H9 (cell line): ENCODE measurements at regions not wholly inside any gene's neighbourhood (a gene's known extent, or its start where the extent isn't known, plus 50 kb on each side); places are given as distances from the start of the nearest gene placed in this dataset.

ENCODE experiments used
- DNase-seq: peaks from one replicate; pipeline ENCODE4 v3.0.0-alpha.2; 2017
- H2AFZ ChIP-seq: one replicate; pipeline ENCODE4 v1.6.1; 2013; ENCODE audit warnings: mild to moderate bottlenecking, low read length, control low read depth, moderate library complexity
- H2AK5ac ChIP-seq: 2 replicates; pipeline ENCODE4 v1.6.1; 2013; ENCODE audit warnings: low read length, control low read depth, mixed read lengths; ENCODE audit not compliant: insufficient read length
- H2BK120ac ChIP-seq: one replicate; pipeline ENCODE4 v1.6.1; 2013; ENCODE audit warnings: low read depth, mild to moderate bottlenecking, low read length, control low read depth, inconsistent platforms; ENCODE audit not compliant: poor library complexity, severe bottlenecking
- H2BK12ac ChIP-seq: 2 replicates; pipeline ENCODE4 v1.6.1; 2013; ENCODE audit warnings: low read length, control low read depth, mixed read lengths, low read depth; ENCODE audit not compliant: insufficient read length
- H2BK15ac ChIP-seq: 2 replicates; pipeline ENCODE4 v1.6.1; 2013; ENCODE audit warnings: low read depth, low read length, control low read depth
- H2BK20ac ChIP-seq: one replicate; pipeline ENCODE4 v1.6.1; 2013; ENCODE audit warnings: low read depth, mild to moderate bottlenecking, low read length, control low read depth, inconsistent platforms; ENCODE audit not compliant: poor library complexity, severe bottlenecking
- H2BK5ac ChIP-seq: 2 replicates; pipeline ENCODE4 v1.6.1; 2013; ENCODE audit warnings: low read length, control low read depth, mixed read lengths; ENCODE audit not compliant: insufficient read length
- H3K14ac ChIP-seq: 2 replicates; pipeline ENCODE4 v1.6.1; 2013; ENCODE audit warnings: low read length, control low read depth; ENCODE audit not compliant: insufficient read depth
- H3K18ac ChIP-seq: 2 replicates; pipeline ENCODE4 v1.6.1; 2013; ENCODE audit warnings: low read depth, mild to moderate bottlenecking, mixed read lengths, low read length, control low read depth; ENCODE audit not compliant: insufficient read length
- H3K23ac ChIP-seq: 2 replicates; pipeline ENCODE4 v1.6.1; 2013; ENCODE audit warnings: low read length, control low read depth, mixed read lengths, low read depth; ENCODE audit not compliant: insufficient read length
- H3K23me2 ChIP-seq: 2 replicates; pipeline ENCODE4 v1.6.1; 2013; ENCODE audit warnings: low read depth, mild to moderate bottlenecking, mixed read lengths, low read length, control low read depth; ENCODE audit not compliant: insufficient read length, poor library complexity, severe bottlenecking
- H3K27ac ChIP-seq: 2 replicates; pipeline ENCODE4 v1.5.1; 2013; ENCODE audit warnings: low read length, control low read depth, mixed read lengths, low read depth; ENCODE audit not compliant: insufficient read length
- H3K27me3 ChIP-seq: 2 replicates; pipeline ENCODE4 v1.6.1; 2013; ENCODE audit warnings: low read length, control low read depth, inconsistent platforms; ENCODE audit not compliant: insufficient read depth
- H3K4ac ChIP-seq: 2 replicates; pipeline ENCODE4 v1.6.1; 2013; ENCODE audit warnings: low read depth, mild to moderate bottlenecking, control low read depth, inconsistent platforms, low read length, moderate library complexity
- H3K4me1 ChIP-seq: 2 replicates; pipeline ENCODE4 v1.6.1; 2013; ENCODE audit warnings: low read length, control low read depth, inconsistent platforms; ENCODE audit not compliant: insufficient read depth
- H3K4me2 ChIP-seq: 2 replicates; pipeline ENCODE4 v1.6.1; 2013; ENCODE audit warnings: low read length, control low read depth, mixed read lengths; ENCODE audit not compliant: insufficient read length, insufficient read depth
- H3K56ac ChIP-seq: 2 replicates; pipeline ENCODE4 v1.6.1; 2013; ENCODE audit warnings: low read depth, mild to moderate bottlenecking, mixed read lengths, low read length, control low read depth; ENCODE audit not compliant: insufficient read length
- H3K79me1 ChIP-seq: 2 replicates; pipeline ENCODE4 v1.6.1; 2013; ENCODE audit warnings: low read depth, mild to moderate bottlenecking, moderate library complexity, low read length, control low read depth, inconsistent platforms; ENCODE audit not compliant: insufficient read depth, poor library complexity, severe bottlenecking
- H3K79me2 ChIP-seq: 2 replicates; pipeline ENCODE4 v1.6.1; 2013; ENCODE audit warnings: low read length, control low read depth, inconsistent platforms; ENCODE audit not compliant: insufficient read depth
- H3K9ac ChIP-seq: 2 replicates; pipeline ENCODE4 v1.6.1; 2013; ENCODE audit warnings: low read length, control low read depth, mixed read lengths; ENCODE audit not compliant: insufficient read length; ENCODE audit errors: extremely low read depth
- H3K9me3 ChIP-seq: one replicate; pipeline ENCODE4 v1.6.1; 2013; ENCODE audit warnings: low read depth, low read length, inconsistent platforms; ENCODE audit not compliant: control insufficient read depth
- H3T11ph ChIP-seq: one replicate; pipeline ENCODE4 v1.6.1; 2013; ENCODE audit warnings: mild to moderate bottlenecking, low read length, control low read depth, inconsistent platforms
- H4K20me1 ChIP-seq: one replicate; pipeline ENCODE4 v1.6.1; 2013; ENCODE audit not compliant: control insufficient read depth, insufficient read length, insufficient read depth
- H4K5ac ChIP-seq: 2 replicates; pipeline ENCODE4 v1.6.1; 2013; ENCODE audit warnings: low read depth, mild to moderate bottlenecking, mixed read lengths, low read length, control low read depth; ENCODE audit not compliant: insufficient read length
- H4K8ac ChIP-seq: replicated peaks from 2 replicates; pipeline ENCODE4 v1.6.1; 2013; ENCODE audit warnings: low read length, control low read depth, mixed read lengths, low read depth; ENCODE audit not compliant: insufficient read length
- H4K91ac ChIP-seq: 2 replicates; pipeline ENCODE4 v1.6.1; 2013; ENCODE audit warnings: low read depth, mild to moderate bottlenecking, moderate library complexity, mixed read lengths, low read length, control low read depth; ENCODE audit not compliant: insufficient read length
- H3K27ac Mint-ChIP-seq, 3 experiments: 2 replicates in 2 of 3; 3 replicates in 1 of 3; pipeline ENCODE4 v1.8.0; 2020 to 2021; ENCODE audit warnings: mixed read lengths in 3 of 3, mild to moderate bottlenecking in 1 of 3, moderate library complexity in 1 of 3
- H3K27me3 Mint-ChIP-seq: 2 replicates; pipeline ENCODE4 v1.8.0; 2021; ENCODE audit warnings: low read depth, mild to moderate bottlenecking, moderate library complexity, mixed read lengths
- H3K36me3 Mint-ChIP-seq, 3 experiments: 2 replicates in 2 of 3; 3 replicates in 1 of 3; pipeline ENCODE4 v1.8.0; 2020 to 2021; ENCODE audit warnings: low read depth in 3 of 3, mixed read lengths in 3 of 3; ENCODE audit not compliant: insufficient read depth in 1 of 3
- H3K4me1 Mint-ChIP-seq, 2 experiments: 2 replicates each; pipeline ENCODE4 v1.8.0; 2020; ENCODE audit warnings: mixed read lengths in 2 of 2
- H3K4me3 Mint-ChIP-seq, 2 experiments: 2 replicates in 1 of 2; 3 replicates in 1 of 2; pipeline ENCODE4 v1.8.0; 2020 to 2021; ENCODE audit warnings: mild to moderate bottlenecking in 2 of 2, mixed read lengths in 2 of 2, moderate library complexity in 1 of 2
- H3K9me3 Mint-ChIP-seq, 2 experiments: 2 replicates in 1 of 2; 3 replicates in 1 of 2; pipeline ENCODE4 v1.8.0; 2020; ENCODE audit warnings: mild to moderate bottlenecking in 2 of 2, mixed read lengths in 2 of 2, moderate library complexity in 1 of 2
- CTCF ChIP-seq: fragments of 200-600 bp; sonication (generic); conservative IDR thresholded peaks from 3 replicates; pipeline ENCODE4 v1.8.0; 2021; ENCODE audit warnings: antibody characterized with exemption, mild to moderate bottlenecking
- WGBS: extraction: QIAGEN DNeasy Blood & Tissue Kit; methylation state at CpG from one replicate; pipeline ENCODE4 v1.1.7; 2013; ENCODE audit warnings: missing lambda C conversion rate, low lambda C conversion rate, mixed read lengths; ENCODE audit not compliant: insufficient read length; ENCODE audit errors: extremely low coverage; 5-methylcytosine and 5-hydroxymethylcytosine counted together

- Mint-ChIP-seq H3K27me3 (no peaks in the 10 kb centered on the region), H3K4me1 (peaks cover 14 to 18% of the 10 kb centered on the region in 2 experiments), H3K9me3 (peaks cover 12 to 71% of the 10 kb centered on the region in 2 experiments), H3K4me3 (no peak overlapping the region), H3K27ac (no peak overlapping the region), H3K36me3 (peaks cover 0 to 4% (median 3%) of the 10 kb centered on the region in 3 experiments; a peak in 4 of 7 replicates)
- no peak overlapping the region for H4K8ac ChIP-seq
- no peak overlapping the region for H3T11ph ChIP-seq
- WGBS = no CpG with 5 or more reads among the region's 2 CpGs
- no peaks in the 10 kb centered on the region for H3K79me2 ChIP-seq
- H3K79me1 ChIP-seq = no peaks in the 10 kb centered on the region
- no peak for DNase-seq
- no peak overlapping the region for H3K9ac ChIP-seq
- no peak overlapping the region for H2BK5ac ChIP-seq
- no peak overlapping the region for H3K56ac ChIP-seq
- TF ChIP-seq CTCF = no peak
- H2BK20ac ChIP-seq = no peak overlapping the region
- H3K18ac ChIP-seq = no peak overlapping the region
- H3K27ac ChIP-seq = no peak overlapping the region
- no peak overlapping the region for H2BK12ac ChIP-seq
- H4K20me1 ChIP-seq = no peaks in the 10 kb centered on the region
- no peak overlapping the region for H3K4ac ChIP-seq
- H2AFZ ChIP-seq = no peak overlapping the region
- no peak overlapping the region for H4K91ac ChIP-seq
- H2BK15ac ChIP-seq = no peak overlapping the region
- H2BK120ac ChIP-seq = no peak overlapping the region
- H3K23ac ChIP-seq = no peak overlapping the region
- no peak overlapping the region for H3K4me2 ChIP-seq
- H4K5ac ChIP-seq = no peak overlapping the region
- no peak overlapping the region for H2AK5ac ChIP-seq
- H3K14ac ChIP-seq = no peak overlapping the region
- no peaks in the 10 kb centered on the region; the same call in 1 of the 2 replicates for H3K4me1 ChIP-seq
- peaks cover 28% of the 10 kb centered on the region for H3K9me3 ChIP-seq
- H3K23me2 ChIP-seq = no peaks in the 10 kb centered on the region
- H3K27me3 ChIP-seq = no peaks in the 10 kb centered on the region
Measured at GRCh38 chrX:122878269-122878668, 305.8 kb upstream of the GRIA3 start.
